ENCODE measurements at regions not wholly inside any gene's neighbourhood (a gene's known extent, or its start where the extent isn't known, plus 50 kb on each side); places are given as distances from the start of the nearest gene placed in this dataset.

GRCh38 chr5:168031614-168032013 lies 259.8 kb upstream of the WWC1 start:
- DNase-seq, result no peak

GRCh38 chr5:168039039-168039438 lies 252.4 kb upstream of the WWC1 start:
- DNase-seq, result no peak

GRCh38 chr5:168039566-168040248 lies 251.7 kb upstream of the WWC1 start:
- DNase-seq, result no peak

- DNase-seq, result no peak
Observed at GRCh38 chr5:168041583-168041982, 249.9 kb upstream of the WWC1 start.

GRCh38 chr5:168042284-168043068 lies 249.0 kb upstream of the WWC1 start:
- no peak for DNase-seq

GRCh38 chr5:168046163-168046562 lies 245.3 kb upstream of the WWC1 start:
- DNase-seq, result no peak

- no peak for DNase-seq
Observed at GRCh38 chr5:168047043-168047668, 244.3 kb upstream of the WWC1 start.

- no peak for DNase-seq
Observed at GRCh38 chr5:168047669-168048111, 243.8 kb upstream of the WWC1 start.

- DNase-seq, result no peak
Observed at GRCh38 chr5:168048486-168048885, 243.0 kb upstream of the WWC1 start.

GRCh38 chr5:168052686-168053085 lies 238.8 kb upstream of the WWC1 start:
- DNase-seq, result no peak

- DNase-seq, result no peak
Observed at GRCh38 chr5:168054091-168054490, 237.4 kb upstream of the WWC1 start.

- DNase-seq, result no peak
Observed at GRCh38 chr5:168055141-168055683, 236.2 kb upstream of the WWC1 start.

- no peak for DNase-seq
Observed at GRCh38 chr5:168055961-168056360, 235.5 kb upstream of the WWC1 start.

- DNase-seq, result no peak
Observed at GRCh38 chr5:168056499-168057182, 234.8 kb upstream of the WWC1 start.

GRCh38 chr5:168057905-168058304 lies 233.5 kb upstream of the WWC1 start:
- DNase-seq, result no peak

- DNase-seq, result no peak
Observed at GRCh38 chr5:168059131-168059530, 232.3 kb upstream of the WWC1 start.

- no peak for DNase-seq
Observed at GRCh38 chr5:168062239-168062638, 229.2 kb upstream of the WWC1 start.

GRCh38 chr5:168064457-168064856 lies 227.0 kb upstream of the WWC1 start:
- no peak for DNase-seq

GRCh38 chr5:168064933-168065622 lies 226.4 kb upstream of the WWC1 start:
- DNase-seq, result no peak

GRCh38 chr5:168066536-168067208 lies 224.8 kb upstream of the WWC1 start:
- no peak for DNase-seq

GRCh38 chr5:168070761-168071160 lies 220.7 kb upstream of the WWC1 start:
- DNase-seq, result no peak

- DNase-seq, result no peak
Observed at GRCh38 chr5:168072665-168073064, 218.8 kb upstream of the WWC1 start.
